GM12878 (cell line): ENCODE measurements at regions not wholly inside any gene's neighbourhood (a gene's known extent, or its start where the extent isn't known, plus 50 kb on each side); places are given as distances from the start of the nearest gene placed in this dataset.

ENCODE experiments used
- ATF2 ChIP-seq: IDR thresholded peaks from 2 replicates; pipeline ENCODE4 v1.6.1; 2012; ENCODE audit warnings: low read length, inconsistent platforms
- BACH1 ChIP-seq: fragments of 450-650 bp; IDR thresholded peaks from 2 replicates; pipeline ENCODE4 v1.6.1; 2017; ENCODE audit warnings: mild to moderate bottlenecking, borderline replicate concordance
- MEF2A ChIP-seq: IDR thresholded peaks from 2 replicates; pipeline ENCODE4 v1.6.1; 2011; ENCODE audit warnings: low read depth, mild to moderate bottlenecking, low read length, moderate library complexity; ENCODE audit not compliant: insufficient read depth
- PBX3 ChIP-seq: IDR thresholded peaks from 2 replicates; pipeline ENCODE4 v1.6.1; 2011; ENCODE audit warnings: mild to moderate bottlenecking, low read depth, low read length, moderate library complexity; ENCODE audit not compliant: insufficient replicate concordance
- POLR2A ChIP-seq: IDR thresholded peaks from 2 replicates; pipeline ENCODE4 v1.6.1; 2011; ENCODE audit warnings: low read depth, mild to moderate bottlenecking, low read length
- TCF3 ChIP-seq: IDR thresholded peaks from 2 replicates; pipeline ENCODE4 v1.6.1; 2012; ENCODE audit warnings: low read depth, mild to moderate bottlenecking, low read length, borderline replicate concordance; ENCODE audit not compliant: insufficient read depth
- TF ChIP-seq, protein P1 (sequence below), 3 experiments: IDR thresholded peaks in 2 of 3; conservative IDR thresholded peaks in 1 of 3; 2 replicates each; pipeline ENCODE4 v1.5.1; 2011; ENCODE audit warnings: low read depth in 3 of 3, low read length in 3 of 3, mild to moderate bottlenecking in 3 of 3, control low read depth in 2 of 3, moderate library complexity in 2 of 3, inconsistent platforms in 1 of 3, mixed read lengths in 1 of 3; ENCODE audit not compliant: control insufficient read depth in 2 of 3, insufficient read depth in 1 of 3; ENCODE audit errors: extremely low read depth in 1 of 3
- TF ChIP-seq, protein P2 (sequence below): IDR thresholded peaks from 2 replicates; pipeline ENCODE4 v1.6.1; 2011; ENCODE audit warnings: low read depth, mild to moderate bottlenecking, low read length, moderate library complexity, borderline replicate concordance; ENCODE audit errors: extremely low read depth

DNA sequence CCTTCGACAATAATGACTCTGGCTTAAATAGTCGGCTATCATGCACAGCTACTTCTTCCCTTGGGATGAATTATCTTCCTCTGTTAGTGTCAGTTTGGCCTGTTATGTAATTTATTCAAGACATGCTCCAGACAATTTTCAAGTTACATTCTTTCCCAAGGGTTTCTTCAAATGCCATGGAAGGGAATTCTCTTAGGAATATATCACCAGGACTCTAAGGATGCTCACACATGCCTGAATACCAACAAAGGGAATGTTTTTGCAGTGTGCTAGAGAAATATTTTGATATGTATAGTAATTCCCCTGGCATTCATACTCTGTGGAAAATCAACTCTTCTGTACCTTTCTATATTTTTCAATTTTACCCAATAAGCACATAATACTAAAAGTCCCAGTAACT is 286.0 kb upstream of the KYNU start:
- TF ChIP-seq, protein P1, sequence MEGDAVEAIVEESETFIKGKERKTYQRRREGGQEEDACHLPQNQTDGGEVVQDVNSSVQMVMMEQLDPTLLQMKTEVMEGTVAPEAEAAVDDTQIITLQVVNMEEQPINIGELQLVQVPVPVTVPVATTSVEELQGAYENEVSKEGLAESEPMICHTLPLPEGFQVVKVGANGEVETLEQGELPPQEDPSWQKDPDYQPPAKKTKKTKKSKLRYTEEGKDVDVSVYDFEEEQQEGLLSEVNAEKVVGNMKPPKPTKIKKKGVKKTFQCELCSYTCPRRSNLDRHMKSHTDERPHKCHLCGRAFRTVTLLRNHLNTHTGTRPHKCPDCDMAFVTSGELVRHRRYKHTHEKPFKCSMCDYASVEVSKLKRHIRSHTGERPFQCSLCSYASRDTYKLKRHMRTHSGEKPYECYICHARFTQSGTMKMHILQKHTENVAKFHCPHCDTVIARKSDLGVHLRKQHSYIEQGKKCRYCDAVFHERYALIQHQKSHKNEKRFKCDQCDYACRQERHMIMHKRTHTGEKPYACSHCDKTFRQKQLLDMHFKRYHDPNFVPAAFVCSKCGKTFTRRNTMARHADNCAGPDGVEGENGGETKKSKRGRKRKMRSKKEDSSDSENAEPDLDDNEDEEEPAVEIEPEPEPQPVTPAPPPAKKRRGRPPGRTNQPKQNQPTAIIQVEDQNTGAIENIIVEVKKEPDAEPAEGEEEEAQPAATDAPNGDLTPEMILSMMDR (IDR thresholded peaks at IDR 0.05 in 2 of 3, conservative IDR thresholded peaks at IDR 0.05 in 1 of 3; ENCODE audit: control insufficient read depth in 2 of 3, extremely low read depth in 1 of 3, insufficient read depth in 1 of 3, low read depth in 3 of 3, low read length in 3 of 3), result no peak
- TF ChIP-seq POLR2A, result no peak
- TF ChIP-seq PBX3, result no peak
- TF ChIP-seq BACH1, result no peak
- TF ChIP-seq ATF2, result no peak
- TF ChIP-seq, protein P2, sequence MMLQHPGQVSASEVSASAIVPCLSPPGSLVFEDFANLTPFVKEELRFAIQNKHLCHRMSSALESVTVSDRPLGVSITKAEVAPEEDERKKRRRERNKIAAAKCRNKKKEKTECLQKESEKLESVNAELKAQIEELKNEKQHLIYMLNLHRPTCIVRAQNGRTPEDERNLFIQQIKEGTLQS, result no peak
- TF ChIP-seq MEF2A, result no peak
- no peak for TF ChIP-seq TCF3
